ENCODE measurements at regions not wholly inside any gene's neighbourhood (a gene's known extent, or its start where the extent isn't known, plus 50 kb on each side); places are given as distances from the start of the nearest gene placed in this dataset.

DNA sequence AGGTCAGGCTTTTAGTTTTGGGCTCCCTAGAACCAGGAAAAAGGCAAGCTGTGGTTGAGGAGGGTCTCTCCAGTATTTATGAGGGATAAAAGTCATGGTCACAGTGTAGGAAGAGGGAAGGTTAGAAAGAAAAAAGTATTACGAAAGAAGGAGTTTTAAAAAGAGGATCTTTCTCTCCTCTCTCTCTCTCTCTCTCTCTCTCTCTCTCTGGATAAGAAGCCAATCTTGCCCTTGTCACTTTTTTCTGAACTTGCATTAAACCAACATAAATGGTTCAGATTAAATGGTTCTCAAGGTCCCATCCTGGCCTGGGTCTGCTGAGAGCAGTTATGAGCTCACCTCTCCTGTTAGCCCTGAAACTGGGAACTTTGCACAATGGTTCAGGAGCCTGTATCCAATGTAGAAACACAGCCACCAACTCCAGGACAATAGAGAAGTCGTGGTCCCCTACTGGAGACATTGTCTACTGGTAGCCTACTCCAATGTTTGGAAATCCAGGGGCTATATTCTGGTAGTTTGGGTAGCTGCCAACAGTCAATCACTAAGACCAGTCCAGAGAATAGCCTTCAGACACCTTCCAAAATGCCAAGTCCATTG lies 131.9 kb downstream of the DAD1 start:
- DNase-seq (ENCODE audit: low read depth in 1 of 2, low spot score in 1 of 2), result no peak

GRCh38 chr14:22456421-22456820 lies 132.6 kb downstream of the DAD1 start:
- no peak for DNase-seq (ENCODE audit: low read depth in 1 of 2, low spot score in 1 of 2)

- no peak for DNase-seq (ENCODE audit: low read depth in 1 of 2, low spot score in 1 of 2)
These were observed 136.7 kb downstream of the DAD1 start for GRCh38 chr14:22452330-22452729.

DNA sequence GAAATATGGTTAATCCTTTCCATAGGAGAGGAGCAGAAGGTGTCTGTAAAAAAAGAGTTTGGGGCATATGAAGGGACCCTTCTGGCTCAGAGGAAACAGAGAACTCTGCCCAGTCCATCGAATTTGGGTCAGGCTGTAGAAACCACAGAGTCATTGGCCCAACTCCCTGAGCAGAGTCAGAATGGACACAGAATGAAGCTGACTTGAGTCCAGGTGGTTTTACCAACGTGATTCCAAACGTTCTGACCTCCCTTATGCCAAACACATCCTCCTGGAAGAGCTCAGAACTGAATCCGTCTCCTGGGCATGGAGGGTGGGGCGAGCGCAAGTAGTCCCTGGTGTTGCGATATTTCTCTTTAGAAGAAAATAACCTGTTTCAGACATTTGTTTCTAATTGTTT lies 138.8 kb downstream of the DAD1 start:
- DNase-seq (ENCODE audit: low read depth in 1 of 2, low spot score in 1 of 2), result no peak

- DNase-seq (ENCODE audit: low read depth in 1 of 2, low spot score in 1 of 2), result no peak
These were observed 139.5 kb downstream of the DAD1 start for GRCh38 chr14:22449600-22449905.

DNA sequence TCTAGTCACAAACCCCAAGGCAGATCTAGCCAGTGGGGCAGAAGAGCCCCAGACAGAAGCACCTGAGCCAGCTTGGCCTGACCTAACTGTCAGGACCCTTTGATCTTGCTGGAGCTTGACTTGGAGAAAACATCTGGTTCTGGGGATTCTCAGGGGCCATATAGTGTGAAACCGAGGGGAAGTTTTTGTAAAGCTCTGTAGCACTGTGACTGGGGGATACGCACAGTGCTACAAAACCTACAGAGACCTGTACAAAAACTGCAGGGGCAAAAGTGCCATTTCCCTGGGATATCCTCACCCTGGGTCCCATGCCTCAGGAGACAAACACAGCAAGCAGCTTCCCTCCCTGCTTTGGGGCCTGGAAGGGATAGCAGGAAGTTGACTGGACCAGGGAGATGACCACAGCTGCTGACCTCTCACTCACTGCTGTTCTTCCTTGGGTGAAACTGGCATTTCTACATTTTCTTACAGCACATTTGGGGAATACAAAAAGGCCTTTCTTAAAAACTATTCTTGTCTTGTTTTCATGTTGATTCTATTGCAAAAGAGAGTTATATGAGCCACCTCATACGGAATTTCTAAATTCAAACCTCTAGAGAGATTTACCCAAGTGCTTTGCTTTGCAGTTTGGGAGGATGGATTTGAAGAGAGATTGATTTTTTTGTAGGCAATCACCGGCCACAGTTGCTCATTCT lies 140.0 kb downstream of the DAD1 start:
- DNase-seq (ENCODE audit: low read depth in 1 of 2, low spot score in 1 of 2), result no peak

DNA sequence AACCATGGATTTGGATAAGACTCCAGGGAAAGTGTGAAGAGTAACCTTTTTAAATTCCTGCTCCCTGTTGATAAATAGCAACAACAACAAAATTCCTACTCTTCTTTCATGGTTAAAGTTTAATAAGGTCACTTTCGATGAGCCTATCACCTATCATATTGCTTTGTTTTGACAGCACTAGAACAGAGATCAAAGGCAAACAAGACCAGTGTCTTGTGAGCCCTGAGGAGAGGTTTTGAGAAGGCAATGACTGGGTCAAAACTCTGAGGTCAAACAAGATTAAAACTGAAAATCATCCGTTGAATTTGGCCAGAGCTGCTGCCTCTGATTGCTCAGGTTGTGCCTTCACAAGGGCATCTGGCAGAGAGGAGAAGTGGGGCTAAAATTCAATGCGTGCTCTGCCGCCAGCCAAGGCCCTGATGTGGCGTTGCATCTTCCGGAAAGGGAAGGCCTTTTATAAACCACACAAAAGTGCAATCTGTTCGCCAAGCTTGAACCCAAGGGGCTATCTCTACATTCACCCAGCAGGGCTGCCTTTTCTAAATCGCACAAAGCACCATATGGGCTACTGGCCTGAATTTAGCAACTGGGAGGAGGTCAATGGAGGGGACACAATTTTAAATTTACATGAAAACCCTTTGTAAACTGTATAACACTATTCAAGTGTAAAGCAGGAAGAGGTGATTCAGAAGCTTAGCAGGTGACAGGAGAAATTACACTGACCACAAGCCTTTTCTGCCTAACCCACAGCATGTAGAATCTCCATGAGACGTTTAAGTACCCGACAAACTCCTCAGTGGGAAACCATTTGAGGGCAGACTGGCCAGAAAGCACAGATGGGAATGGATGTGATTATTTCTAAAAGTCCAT lies 140.8 kb downstream of the DAD1 start:
- DNase-seq (ENCODE audit: low read depth in 1 of 2, low spot score in 1 of 2), result no peak

GRCh38 chr14:22438742-22439141 lies 150.3 kb downstream of the DAD1 start:
- no peak for DNase-seq (ENCODE audit: low read depth in 1 of 2, low spot score in 1 of 2)

DNA sequence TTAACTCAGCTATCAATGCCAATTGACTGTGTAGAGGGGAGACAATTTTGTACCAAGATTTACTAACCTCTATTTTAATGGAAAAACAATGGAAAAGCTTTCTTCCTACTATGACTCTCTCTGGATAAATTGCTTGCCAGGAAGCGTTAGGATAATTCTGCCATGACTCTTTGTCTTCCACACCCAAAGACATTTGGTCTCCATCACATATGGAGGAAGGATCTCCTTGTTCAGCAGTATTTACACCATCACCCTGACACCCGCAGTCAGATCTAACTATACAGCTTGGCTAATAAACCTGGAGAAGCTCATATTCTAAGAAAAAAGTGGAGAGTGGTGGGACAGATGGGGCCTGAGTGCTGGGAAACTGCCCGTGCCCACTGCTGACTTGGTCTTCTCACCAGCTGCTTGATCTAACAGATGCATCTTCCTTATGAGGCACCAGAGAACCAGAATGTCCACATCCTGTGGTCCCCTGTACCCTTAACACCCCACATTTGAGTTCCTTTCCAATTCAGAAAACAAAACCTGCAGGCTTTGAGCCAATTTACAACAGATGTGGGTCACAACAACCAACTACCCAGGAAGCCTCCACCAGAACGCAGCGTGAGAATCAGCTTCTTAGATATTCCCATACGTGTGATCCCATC lies 154.0 kb downstream of the DAD1 start:
- DNase-seq (ENCODE audit: low read depth in 1 of 2, low spot score in 1 of 2), result no peak

- DNase-seq (ENCODE audit: low read depth in 1 of 2, low spot score in 1 of 2), result no peak
These were observed 155.0 kb downstream of the DAD1 start for GRCh38 chr14:22434030-22434429.

DNA sequence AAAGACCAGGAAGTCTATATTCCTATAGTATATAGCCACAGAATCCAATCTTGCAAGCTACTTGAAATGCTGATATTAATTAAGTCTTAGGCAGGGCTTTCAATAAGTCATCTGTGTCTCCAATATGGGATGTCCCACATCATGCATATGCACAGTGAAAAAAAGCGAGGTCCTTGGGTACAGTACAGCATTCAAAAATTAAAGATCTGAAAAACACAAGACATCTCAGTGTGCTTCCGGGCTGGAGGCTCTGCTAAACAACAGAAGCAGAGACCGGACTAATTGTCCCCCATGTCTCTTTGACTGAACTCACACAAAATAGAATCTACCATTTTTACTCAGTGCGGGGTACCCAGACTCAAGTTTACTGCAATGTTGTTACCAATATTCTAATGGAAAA lies 156.0 kb downstream of the DAD1 start:
- no peak for DNase-seq (ENCODE audit: low read depth in 1 of 2, low spot score in 1 of 2)

DNA sequence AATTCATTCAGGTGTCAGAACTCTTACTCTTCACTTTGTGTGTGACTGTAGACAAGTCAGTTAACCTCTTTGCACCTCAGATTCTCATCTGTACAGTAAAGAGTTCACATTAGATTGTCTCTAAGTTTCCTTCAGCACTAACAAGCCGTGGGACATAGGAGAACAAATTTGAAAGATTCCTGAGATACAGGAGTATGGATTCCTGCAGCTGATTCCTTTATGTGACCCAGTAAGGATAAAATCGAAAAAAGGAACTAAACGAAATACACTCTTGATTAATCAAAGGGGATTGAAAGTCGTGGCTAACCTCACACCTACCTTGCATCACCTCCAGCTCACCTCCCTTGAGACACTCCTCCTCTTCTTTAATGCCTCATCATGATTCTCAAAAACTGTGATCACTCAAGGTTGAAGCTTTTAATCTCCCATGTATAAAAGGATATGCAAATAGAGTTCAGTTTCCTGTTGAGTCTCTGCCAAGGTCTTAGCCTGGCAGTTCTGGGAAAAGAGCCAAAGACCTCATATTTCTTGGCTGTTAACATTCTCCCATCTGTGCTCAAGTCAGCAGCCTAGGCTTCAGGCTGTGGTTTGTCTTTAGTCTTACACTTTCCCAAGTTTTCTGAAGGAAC lies 156.6 kb downstream of the DAD1 start:
- DNase-seq (ENCODE audit: low read depth in 1 of 2, low spot score in 1 of 2), result no peak

DNA sequence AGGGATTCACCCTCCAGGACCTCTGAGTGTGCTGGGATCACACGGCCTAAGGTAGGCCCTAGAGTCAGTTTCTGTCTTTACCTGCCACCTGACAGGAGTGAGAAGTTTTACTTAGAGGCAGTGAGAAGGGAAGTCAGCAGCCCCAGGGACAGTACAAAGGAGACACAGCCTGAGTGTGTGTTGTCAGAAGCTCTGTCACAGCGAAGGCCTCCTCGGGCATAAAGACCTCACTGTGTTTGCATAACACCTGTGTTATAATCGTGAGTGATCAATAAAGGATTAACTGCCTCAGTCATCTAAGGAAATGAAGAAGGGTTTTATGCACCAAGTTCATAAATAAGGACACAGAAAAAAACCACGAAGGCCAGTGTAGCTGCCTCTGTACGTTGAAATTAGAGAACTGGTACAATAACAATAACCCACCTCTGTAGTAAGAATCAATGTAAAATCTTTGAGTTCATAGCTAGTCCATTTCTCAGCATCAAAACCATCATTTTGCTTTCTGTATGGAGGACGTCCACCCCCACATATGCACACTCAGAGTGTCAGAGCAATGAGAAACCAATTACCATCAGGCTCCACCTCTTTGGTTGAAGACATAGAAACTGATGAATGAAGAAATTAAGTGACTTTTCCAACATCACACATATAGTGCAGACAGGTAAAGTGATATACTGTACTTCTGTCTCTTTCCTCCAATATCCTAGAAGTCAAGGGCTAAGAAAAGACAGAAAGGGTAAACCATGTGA lies 159.3 kb downstream of the DAD1 start:
- DNase-seq (ENCODE audit: low read depth in 1 of 2, low spot score in 1 of 2), result no peak

DNA sequence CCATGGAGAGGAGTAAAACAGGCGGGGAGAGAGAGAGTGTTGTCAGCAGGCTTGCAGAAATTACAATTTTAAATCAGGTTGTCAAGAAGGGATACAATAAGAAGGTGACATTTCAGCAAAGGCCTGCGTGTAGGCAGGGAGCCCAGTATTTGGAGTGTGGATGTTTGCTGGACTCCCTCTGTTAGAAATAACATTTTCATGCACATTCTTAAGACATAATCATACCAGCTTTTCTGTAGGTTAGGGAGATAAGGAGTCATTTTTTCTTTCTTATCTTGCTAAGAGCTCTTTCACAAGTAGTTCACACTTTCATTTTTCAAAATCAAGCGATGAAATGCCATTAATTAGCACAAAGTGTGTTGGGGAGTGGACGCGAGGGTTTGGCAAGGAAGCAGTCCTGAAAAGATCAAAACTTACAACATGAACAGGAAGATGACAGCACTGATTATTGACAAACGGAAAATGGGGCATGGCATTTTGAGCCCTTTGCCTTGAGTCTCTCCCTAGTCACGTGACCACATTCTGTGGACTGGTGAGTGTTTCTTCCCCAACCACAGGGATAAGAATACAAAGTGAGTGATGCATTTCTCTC lies 160.2 kb downstream of the DAD1 start:
- DNase-seq (ENCODE audit: low read depth in 1 of 2, low spot score in 1 of 2), result no peak

- no peak for DNase-seq (ENCODE audit: low read depth in 1 of 2, low spot score in 1 of 2)
These were observed 161.2 kb downstream of the DAD1 start for GRCh38 chr14:22427771-22428231.

- DNase-seq (ENCODE audit: low read depth in 1 of 2, low spot score in 1 of 2), result no peak
These were observed 162.3 kb downstream of the DAD1 start for GRCh38 chr14:22426711-22427110.

DNA sequence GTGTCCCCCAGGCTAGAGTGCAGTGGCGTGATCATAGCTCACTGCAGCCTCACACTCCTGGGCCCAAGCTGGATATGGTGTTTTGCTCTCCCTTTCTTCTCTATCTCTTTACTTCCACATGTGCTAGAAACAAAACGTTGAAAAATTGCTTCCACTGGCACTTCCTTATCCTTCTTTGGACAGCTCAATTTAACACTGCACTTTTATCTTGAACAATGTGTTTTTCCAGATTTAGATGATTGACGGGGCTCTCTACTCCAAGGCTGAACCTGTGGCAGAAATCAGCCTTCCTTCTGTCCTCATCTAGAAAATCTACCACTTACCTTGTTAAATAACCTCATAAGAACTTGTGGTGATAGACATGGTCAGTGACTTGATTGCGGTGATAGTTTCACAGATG lies 165.1 kb downstream of the DAD1 start:
- DNase-seq (ENCODE audit: low read depth in 1 of 2, low spot score in 1 of 2), result no peak

DNA sequence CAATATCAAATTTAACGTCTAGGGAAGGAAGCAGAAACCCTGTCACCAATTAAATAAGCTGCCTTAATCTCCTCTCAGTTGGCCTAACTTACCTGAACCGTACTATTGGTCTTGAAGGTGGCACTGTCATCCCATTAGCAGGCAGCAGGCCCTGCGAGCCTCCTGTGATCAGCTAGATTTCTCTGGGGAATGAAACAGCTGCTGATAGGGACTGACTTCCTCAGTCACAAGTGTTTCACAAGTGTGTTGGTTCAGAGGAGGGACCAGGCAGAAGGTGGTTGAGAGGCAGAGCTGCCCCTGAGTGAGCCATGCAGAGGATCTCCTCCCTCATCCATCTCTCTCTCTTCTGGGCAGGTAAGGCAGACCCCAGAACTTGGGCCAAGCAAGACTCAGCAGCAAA lies 166.8 kb downstream of the DAD1 start:
- no peak for DNase-seq (ENCODE audit: low read depth in 1 of 2, low spot score in 1 of 2)

- DNase-seq (ENCODE audit: low read depth in 1 of 2, low spot score in 1 of 2), result no peak
These were observed 168.3 kb downstream of the DAD1 start for GRCh38 chr14:22420598-22421186.

- DNase-seq (ENCODE audit: low read depth in 1 of 2, low spot score in 1 of 2), result no peak
These were observed 169.4 kb downstream of the DAD1 start for GRCh38 chr14:22419620-22420019.
